ENCODE measurements at regions not wholly inside any gene's neighbourhood (a gene's known extent, or its start where the extent isn't known, plus 50 kb on each side); places are given as distances from the start of the nearest gene placed in this dataset.

DNA sequence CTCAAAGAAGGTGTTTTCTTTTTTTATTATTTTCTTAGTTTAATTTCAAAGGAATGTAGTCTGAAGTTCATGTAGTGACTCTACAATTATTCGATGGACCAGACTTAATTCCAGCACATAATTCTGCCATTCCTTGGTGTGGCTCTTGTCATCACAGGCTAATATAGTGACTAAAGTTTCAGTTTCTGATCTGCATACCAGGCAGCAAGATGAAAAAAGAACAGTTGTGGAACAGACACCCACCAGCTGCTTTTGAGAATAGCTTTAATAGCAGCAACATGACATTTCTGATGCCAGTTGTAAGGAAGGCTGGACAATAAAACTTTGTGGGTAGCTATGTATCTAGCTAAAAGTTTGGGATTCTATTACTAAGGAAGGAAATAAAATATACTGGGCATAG lies 676.3 kb upstream of the GRAMD2B start:
- TF ChIP-seq, protein P1, sequence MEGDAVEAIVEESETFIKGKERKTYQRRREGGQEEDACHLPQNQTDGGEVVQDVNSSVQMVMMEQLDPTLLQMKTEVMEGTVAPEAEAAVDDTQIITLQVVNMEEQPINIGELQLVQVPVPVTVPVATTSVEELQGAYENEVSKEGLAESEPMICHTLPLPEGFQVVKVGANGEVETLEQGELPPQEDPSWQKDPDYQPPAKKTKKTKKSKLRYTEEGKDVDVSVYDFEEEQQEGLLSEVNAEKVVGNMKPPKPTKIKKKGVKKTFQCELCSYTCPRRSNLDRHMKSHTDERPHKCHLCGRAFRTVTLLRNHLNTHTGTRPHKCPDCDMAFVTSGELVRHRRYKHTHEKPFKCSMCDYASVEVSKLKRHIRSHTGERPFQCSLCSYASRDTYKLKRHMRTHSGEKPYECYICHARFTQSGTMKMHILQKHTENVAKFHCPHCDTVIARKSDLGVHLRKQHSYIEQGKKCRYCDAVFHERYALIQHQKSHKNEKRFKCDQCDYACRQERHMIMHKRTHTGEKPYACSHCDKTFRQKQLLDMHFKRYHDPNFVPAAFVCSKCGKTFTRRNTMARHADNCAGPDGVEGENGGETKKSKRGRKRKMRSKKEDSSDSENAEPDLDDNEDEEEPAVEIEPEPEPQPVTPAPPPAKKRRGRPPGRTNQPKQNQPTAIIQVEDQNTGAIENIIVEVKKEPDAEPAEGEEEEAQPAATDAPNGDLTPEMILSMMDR (IDR thresholded peaks at IDR 0.05) = no peak
- no peak for TF ChIP-seq POLR2A (IDR thresholded peaks at IDR 0.05)
